Psoas muscle (tissue), 7 donors: ENCODE measurements at regions not wholly inside any gene's neighbourhood (a gene's known extent, or its start where the extent isn't known, plus 50 kb on each side); places are given as distances from the start of the nearest gene placed in this dataset.

Source experiments
- ATAC-seq, 4 donors: fragments of 200-7000 bp; cut with Tn5 transposase; one replicate each; pipeline ENCODE4 v1.9.1; 2020; ENCODE audit warnings: moderate library complexity in 3 of 4, mild to moderate bottlenecking in 2 of 4
- DNase-seq, 2 donors: peaks; one replicate each; pipeline ENCODE4 v3.0.0-alpha.2; 2020
- H3K27ac ChIP-seq: fragments of 200-600 bp; one replicate; pipeline ENCODE4 v1.8.0; 2022
- H3K27me3 ChIP-seq, 3 donors: fragments of 200-600 bp in 1 of 3; one replicate each; pipeline versions ENCODE4 v1.6.1 to v1.8.0; 2013 to 2022; ENCODE audit warnings: low read length in 2 of 3, mild to moderate bottlenecking in 2 of 3, moderate library complexity in 1 of 3; ENCODE audit not compliant: insufficient read depth in 3 of 3
- H3K36me3 ChIP-seq, 2 donors: fragments of 200-600 bp in 1 of 2; one replicate each; pipeline versions ENCODE4 v1.6.1 to v1.8.0; 2013 to 2022; ENCODE audit warnings: low read depth in 1 of 2, mild to moderate bottlenecking in 1 of 2, moderate library complexity in 1 of 2; ENCODE audit not compliant: insufficient read depth in 1 of 2
- H3K4me1 ChIP-seq: fragments of 200-600 bp; one replicate; pipeline ENCODE4 v1.8.0; 2022
- H3K4me3 ChIP-seq: fragments of 200-600 bp; one replicate; pipeline ENCODE4 v1.8.0; 2022; ENCODE audit warnings: mild to moderate bottlenecking
- H3K9me3 ChIP-seq: fragments of 200-600 bp; one replicate; pipeline ENCODE4 v1.8.0; 2022
- CTCF ChIP-seq: fragments of 200-600 bp; IDR thresholded peaks from one replicate; pipeline ENCODE4 v1.8.0; 2022; ENCODE audit warnings: antibody characterized with exemption
- WGBS, 3 donors: extraction: QIAGEN DNeasy Blood & Tissue Kit; methylation state at CpG; one replicate each; pipeline versions ENCODE4 v1.1.6 to v1.1.7; 2013; 5-methylcytosine and 5-hydroxymethylcytosine counted together
- intact Hi-C, 2 donors: fragments of 100-400 bp; cut with DNase I; formaldehyde crosslinking; loops; one replicate each; pipeline versions ENCODE4 v1.11.0 to v1.14.2; 2022
- donor health status: healthy with polysubstance abuse.
- donor health status: DM: no; HTN: no; CAD: no; lungs with moderate emphysema.
- donor health status: Bipolar disorder and iron deficiency.
- donor health status: healthy.
- donor health status: DM: yes; HTN: yes; CAD: no.
- donor health status: DM: no; HTN: no; CAD: no.
- donor health status: DM: yes; HTN: yes; CAD: no.

- H3K9me3 ChIP-seq = no peaks in the 10 kb centered on the region
- H3K4me1 ChIP-seq = no peaks in the 10 kb centered on the region
- H3K36me3 ChIP-seq = no peaks in the 10 kb centered on the region
- ATAC-seq (no peak), DNase-seq (no peak)
- H3K27ac ChIP-seq = no peak overlapping the region
- intact Hi-C loops = no loop called here
- no peak overlapping the region for H3K4me3 ChIP-seq
- WGBS, 3 donors = 69 to 80% (median 73%) methylated on average over 1 of the region's 1 CpG
- TF ChIP-seq CTCF = no peak
- no peaks in the 10 kb centered on the region for H3K27me3 ChIP-seq
These were observed 91.6 kb downstream of the ZC3H11B start for GRCh38 chr1:219521325-219521724.

- no peaks in the 10 kb centered on the region for H3K36me3 ChIP-seq
- no peak overlapping the region for H3K27ac ChIP-seq
These were observed 92.7 kb downstream of the ZC3H11B start for GRCh38 chr1:219520241-219520640.

GRCh38 chr1:219518907-219519248, 94.0 kb downstream of the ZC3H11B start:
- Histone ChIP-seq H3K27me3 (no peaks in the 10 kb centered on the region), H3K27ac (no peak overlapping the region), H3K4me1 (no peaks in the 10 kb centered on the region), H3K9me3 (no peaks in the 10 kb centered on the region), H3K4me3 (no peak overlapping the region), H3K36me3 (no peaks in the 10 kb centered on the region)
- ATAC-seq = no peak
- intact Hi-C loops = no loop called here
- DNase-seq = no peak
- no peak for TF ChIP-seq CTCF

More at GRCh38 chr1:219520241-219520640, 92.7 kb downstream of the ZC3H11B start:
- Histone ChIP-seq H3K27me3 (no peaks in the 10 kb centered on the region), H3K4me3 (no peak overlapping the region), H3K4me1 (no peaks in the 10 kb centered on the region), H3K9me3 (no peaks in the 10 kb centered on the region)
- WGBS, 3 donors = 90 to 93% (median 91%) methylated on average over 3 of the region's 3 CpGs
- DNase-seq (no peak), ATAC-seq (no peak)
- no peak for TF ChIP-seq CTCF
- intact Hi-C loops = no loop called here

GRCh38 chr1:219518168-219518906, 94.6 kb downstream of the ZC3H11B start:
- no peak for TF ChIP-seq CTCF
- Histone ChIP-seq H3K27me3 (no peaks in the 10 kb centered on the region), H3K4me3 (no peak overlapping the region), H3K4me1 (no peaks in the 10 kb centered on the region), H3K27ac (no peak overlapping the region), H3K9me3 (no peaks in the 10 kb centered on the region), H3K36me3 (no peaks in the 10 kb centered on the region)
- intact Hi-C loops = no loop called here
- DNase-seq = no peak
- WGBS, 3 donors = 51 to 72% (median 52%) methylated on average over 3 of the region's 3 CpGs
- ATAC-seq = no peak

GRCh38 chr1:219517031-219517430, 95.9 kb downstream of the ZC3H11B start:
- Histone ChIP-seq H3K27me3 (no peaks in the 10 kb centered on the region), H3K36me3 (no peaks in the 10 kb centered on the region), H3K9me3 (no peaks in the 10 kb centered on the region), H3K4me3 (no peak overlapping the region), H3K27ac (no peak overlapping the region), H3K4me1 (no peaks in the 10 kb centered on the region)
- TF ChIP-seq CTCF = no peak
- WGBS, 3 donors = 74 to 92% (median 89%) methylated on average over 3 of the region's 3 CpGs
- no peak for ATAC-seq
- no peak for DNase-seq
- intact Hi-C loops = no loop called here
